COR-L47 (cell line): ENCODE measurements at regions not wholly inside any gene's neighbourhood (a gene's known extent, or its start where the extent isn't known, plus 50 kb on each side); places are given as distances from the start of the nearest gene placed in this dataset.

Experiments used
- DNase-seq: peaks from one replicate; lab custom pipeline; 2025; lab: John Stamatoyannopoulos, UW

GRCh38 chr13:99055281-99055680 lies 77.4 kb upstream of the DOCK9 start:
- no peak for DNase-seq

- DNase-seq = no peak
Observed at GRCh38 chr13:99055735-99056134, 77.9 kb upstream of the DOCK9 start.

- no peak for DNase-seq
Observed at GRCh38 chr13:99056381-99057014, 78.6 kb upstream of the DOCK9 start.

GRCh38 chr13:99057310-99057975 lies 79.6 kb upstream of the DOCK9 start:
- DNase-seq = no peak

- DNase-seq = no peak
Observed at GRCh38 chr13:99058527-99059495, 80.9 kb upstream of the DOCK9 start.

- DNase-seq = no peak
Observed at GRCh38 chr13:99059498-99060075, 81.7 kb upstream of the DOCK9 start.

- DNase-seq = no peak
Observed at GRCh38 chr13:99061411-99061810, 83.5 kb upstream of the DOCK9 start.

- peak; percentile 83 for DNase-seq
Observed at GRCh38 chr13:99062593-99062992, 84.7 kb upstream of the DOCK9 start.

- DNase-seq = no peak
Observed at GRCh38 chr13:99063178-99063577, 85.3 kb upstream of the DOCK9 start.

- DNase-seq = no peak
Observed at GRCh38 chr13:99063952-99064351, 86.1 kb upstream of the DOCK9 start.

- DNase-seq = no peak
Observed at GRCh38 chr13:99064624-99065234, 86.9 kb upstream of the DOCK9 start.

GRCh38 chr13:99065235-99066015 lies 87.6 kb upstream of the DOCK9 start:
- DNase-seq = no peak

GRCh38 chr13:99066219-99066618 lies 88.4 kb upstream of the DOCK9 start:
- no peak for DNase-seq

GRCh38 chr13:99067159-99067985 lies 89.5 kb upstream of the DOCK9 start:
- DNase-seq = no peak

- DNase-seq = no peak
Observed at GRCh38 chr13:99071211-99071610, 93.3 kb upstream of the DOCK9 start.

GRCh38 chr13:99071666-99072065 lies 93.8 kb upstream of the DOCK9 start:
- no peak for DNase-seq

- DNase-seq = no peak
Observed at GRCh38 chr13:99072356-99072755, 94.5 kb upstream of the DOCK9 start.

GRCh38 chr13:99072941-99073340 lies 95.1 kb upstream of the DOCK9 start:
- DNase-seq = no peak

- DNase-seq = no peak
Observed at GRCh38 chr13:99074693-99075092, 96.8 kb upstream of the DOCK9 start.
